ENCODE measurements at regions not wholly inside any gene's neighbourhood (a gene's known extent, or its start where the extent isn't known, plus 50 kb on each side); places are given as distances from the start of the nearest gene placed in this dataset.

DNA sequence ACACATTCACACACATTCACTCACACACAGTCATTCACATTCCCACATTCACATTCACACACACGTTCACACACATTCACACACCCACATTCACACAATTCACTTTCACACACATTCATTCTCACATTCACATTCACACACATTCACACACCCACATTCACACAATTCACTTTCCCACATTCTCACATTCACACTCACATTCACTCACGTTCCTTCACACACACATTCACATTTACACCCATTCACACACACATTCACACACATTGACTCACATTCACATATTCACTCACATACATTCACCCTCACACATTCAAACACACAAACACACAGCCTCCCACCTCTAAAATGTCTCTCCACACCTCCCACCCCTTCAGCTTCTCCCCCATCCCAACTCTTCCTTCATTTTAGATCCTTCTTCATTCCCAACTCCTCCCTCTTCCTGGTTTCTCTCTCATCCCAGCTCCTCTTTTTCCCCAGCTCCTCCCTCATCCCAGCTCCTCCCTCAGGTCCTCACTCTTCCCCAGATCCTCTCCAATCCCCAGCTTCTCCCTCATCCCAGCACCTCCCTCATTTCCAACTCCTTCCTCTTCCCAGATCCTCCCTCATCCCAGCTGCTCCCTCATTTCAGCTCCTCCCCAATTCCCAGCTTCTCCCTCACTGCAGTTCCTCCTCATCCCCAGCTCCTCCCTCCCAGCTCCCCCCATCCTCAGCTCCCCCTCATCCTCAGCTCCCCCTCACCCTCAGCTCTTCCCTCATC is 111.0 kb downstream of the FAM53A start:
- no peak for TF ChIP-seq CTCF (conservative IDR thresholded peaks at IDR 0.05)
- no peak for TF ChIP-seq ZFX (IDR thresholded peaks at IDR 0.05)

Measured in C4-2B (cell line).